ENCODE measurements at regions not wholly inside any gene's neighbourhood (a gene's known extent, or its start where the extent isn't known, plus 50 kb on each side); places are given as distances from the start of the nearest gene placed in this dataset.
"Not testable (repeated sequence)": the region's sequence is repeated elsewhere in the genome, so short reads cannot be mapped to it uniquely, and the experiment has no call there.

GRCh38 chr6:153442749-153443148 lies 311.7 kb upstream of the RGS17 start:
- DNase-seq; H3K14ac ChIP-seq (replicated peaks; ENCODE audit: low read depth, low read length); H2BK20ac ChIP-seq (ENCODE audit: low read depth, low read length); H2AK5ac ChIP-seq (ENCODE audit: low read depth, low read length); H4K8ac ChIP-seq (ENCODE audit: low read depth in 2 of 2, low read length in 2 of 2); H3K4me2 ChIP-seq (ENCODE audit: low read depth, low read length); POLR2A ChIA-PET (ENCODE audit: unreplicated experiment); H3K18ac ChIP-seq (ENCODE audit: low read depth, low read length); H3K9me1 ChIP-seq (ENCODE audit: insufficient read depth, low read length); H3K79me1 ChIP-seq (ENCODE audit: low read depth in 1 of 2, low read length in 2 of 2); H3K4ac ChIP-seq (ENCODE audit: low read depth, low read length); H4K91ac ChIP-seq (ENCODE audit: insufficient read depth, low read depth, low read length); in situ Hi-C loops (cut with MboI; ENCODE audit: low sequenced_read_pairs); H3K27ac ChIP-seq (ENCODE audit: insufficient read depth, low read length); H3K4me1 ChIP-seq (ENCODE audit: control insufficient read depth, insufficient read depth, low read length); BruUV-seq (replicated peaks); H3K56ac ChIP-seq (ENCODE audit: extremely low read depth, insufficient read depth, low read length); H4K5ac ChIP-seq (ENCODE audit: low read depth, low read length); H3K9ac ChIP-seq (ENCODE audit: low read depth, low read length); H2BK5ac ChIP-seq (ENCODE audit: low read depth, low read length, poor library complexity, severe bottlenecking); dilution Hi-C loops (cut with HindIII; ENCODE audit: low sequenced_read_pairs, unreplicated experiment); H3K23ac ChIP-seq (ENCODE audit: low read depth, low read length); intact Hi-C loops (cut with micrococcal nuclease); ATAC-seq (ENCODE audit: low read depth); H2BK120ac ChIP-seq (ENCODE audit: low read depth, low read length); H2AK9ac ChIP-seq (replicated peaks; ENCODE audit: low read depth, low read length, poor library complexity); H2BK15ac ChIP-seq (ENCODE audit: low read depth, low read length); H3K27me3 ChIP-seq (ENCODE audit: control insufficient read depth, insufficient read depth, low read length); CTCF ChIA-PET; H4K20me1 ChIP-seq (ENCODE audit: insufficient read depth, low read length); H3K9me3 ChIP-seq (ENCODE audit: control insufficient read depth, insufficient read depth, low read length); H2AFZ ChIP-seq (replicated peaks; ENCODE audit: low read length, poor library complexity); H3K4me3 ChIP-seq (ENCODE audit: insufficient read depth, low read depth, low read length); H3K36me3 ChIP-seq (ENCODE audit: control insufficient read depth, insufficient read depth, low read length): not testable (repeated sequence)
- no CpG with 5 or more reads among the region's 2 CpGs for WGBS, 2 experiments (ENCODE audit: extremely low coverage in 2 of 2, insufficient read length in 1 of 2)
